Loucy (cell line): ENCODE measurements at regions not wholly inside any gene's neighbourhood (a gene's known extent, or its start where the extent isn't known, plus 50 kb on each side); places are given as distances from the start of the nearest gene placed in this dataset.
"Not testable (repeated sequence)": the region's sequence is repeated elsewhere in the genome, so short reads cannot be mapped to it uniquely, and the experiment has no call there.

Experiments used
- EZH2phosphoT487 ChIP-seq: fragments of 200-600 bp; IDR thresholded peaks from 2 replicates; pipeline ENCODE4 v1.6.1; 2018; ENCODE audit warnings: antibody characterized with exemption, mild to moderate bottlenecking, moderate library complexity, borderline replicate concordance
- TF ChIP-seq, protein P1 (sequence below): fragments of 200-600 bp; sonication (generic); conservative IDR thresholded peaks from 2 replicates; pipeline ENCODE4 v1.5.1; 2014; ENCODE audit warnings: mild to moderate bottlenecking, antibody characterized with exemption, low read length

- TF ChIP-seq, protein P1, sequence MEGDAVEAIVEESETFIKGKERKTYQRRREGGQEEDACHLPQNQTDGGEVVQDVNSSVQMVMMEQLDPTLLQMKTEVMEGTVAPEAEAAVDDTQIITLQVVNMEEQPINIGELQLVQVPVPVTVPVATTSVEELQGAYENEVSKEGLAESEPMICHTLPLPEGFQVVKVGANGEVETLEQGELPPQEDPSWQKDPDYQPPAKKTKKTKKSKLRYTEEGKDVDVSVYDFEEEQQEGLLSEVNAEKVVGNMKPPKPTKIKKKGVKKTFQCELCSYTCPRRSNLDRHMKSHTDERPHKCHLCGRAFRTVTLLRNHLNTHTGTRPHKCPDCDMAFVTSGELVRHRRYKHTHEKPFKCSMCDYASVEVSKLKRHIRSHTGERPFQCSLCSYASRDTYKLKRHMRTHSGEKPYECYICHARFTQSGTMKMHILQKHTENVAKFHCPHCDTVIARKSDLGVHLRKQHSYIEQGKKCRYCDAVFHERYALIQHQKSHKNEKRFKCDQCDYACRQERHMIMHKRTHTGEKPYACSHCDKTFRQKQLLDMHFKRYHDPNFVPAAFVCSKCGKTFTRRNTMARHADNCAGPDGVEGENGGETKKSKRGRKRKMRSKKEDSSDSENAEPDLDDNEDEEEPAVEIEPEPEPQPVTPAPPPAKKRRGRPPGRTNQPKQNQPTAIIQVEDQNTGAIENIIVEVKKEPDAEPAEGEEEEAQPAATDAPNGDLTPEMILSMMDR = not testable (repeated sequence)
- not testable (repeated sequence) for TF ChIP-seq EZH2phosphoT487
These were observed 54.7 kb upstream of the RALY start for GRCh38 chr20:33939031-33939430.
